ENCODE measurements at regions not wholly inside any gene's neighbourhood (a gene's known extent, or its start where the extent isn't known, plus 50 kb on each side); places are given as distances from the start of the nearest gene placed in this dataset.

- no peak for TF ChIP-seq CTCF (IDR thresholded peaks at IDR 0.05)
- peak; percentile 71 to 90 for TF ChIP-seq POLR2AphosphoS5 (IDR thresholded peaks at IDR 0.05)
- peak; percentile 9 to 90 (median 72) for TF ChIP-seq EP300 (IDR thresholded peaks at IDR 0.05)
- TF ChIP-seq POLR2A (IDR thresholded peaks at IDR 0.05), result no peak
Observed at GRCh38 chr6:14841901-14842421, 403.9 kb upstream of the JARID2 start.

All from upper lobe of left lung (tissue), 4 donors.